ENCODE measurements at regions not wholly inside any gene's neighbourhood (a gene's known extent, or its start where the extent isn't known, plus 50 kb on each side); places are given as distances from the start of the nearest gene placed in this dataset.

- no peak for DNase-seq (ENCODE audit: low read depth in 3 of 3)
These were observed 270.6 kb downstream of the PBX3 start for GRCh38 chr9:126017758-126018157.

- DNase-seq (ENCODE audit: low read depth in 3 of 3), result no peak
These were observed 273.7 kb downstream of the PBX3 start for GRCh38 chr9:126020836-126021235.

- DNase-seq (ENCODE audit: low read depth in 3 of 3), result no peak
These were observed 276.8 kb downstream of the PBX3 start for GRCh38 chr9:126023962-126024361.

GRCh38 chr9:126024581-126025230, 277.5 kb downstream of the PBX3 start:
- no peak for DNase-seq (ENCODE audit: low read depth in 3 of 3)

GRCh38 chr9:126025991-126026390, 278.8 kb downstream of the PBX3 start:
- DNase-seq (ENCODE audit: low read depth in 3 of 3), result no peak

- no peak for DNase-seq (ENCODE audit: low read depth in 3 of 3)
These were observed 280.4 kb downstream of the PBX3 start for GRCh38 chr9:126027566-126027965.

GRCh38 chr9:126028746-126029145, 281.6 kb downstream of the PBX3 start:
- no peak for DNase-seq (ENCODE audit: low read depth in 3 of 3)

- no peak for DNase-seq (ENCODE audit: low read depth in 3 of 3)
These were observed 283.5 kb downstream of the PBX3 start for GRCh38 chr9:126030716-126031115.

GRCh38 chr9:126031116-126031515, 283.9 kb downstream of the PBX3 start:
- no peak for DNase-seq (ENCODE audit: low read depth in 3 of 3)

GRCh38 chr9:126032135-126032534, 285.0 kb downstream of the PBX3 start:
- DNase-seq (ENCODE audit: low read depth in 3 of 3), result no peak

- DNase-seq (ENCODE audit: low read depth in 3 of 3), result no peak
These were observed 286.1 kb downstream of the PBX3 start for GRCh38 chr9:126033318-126033717.

- no peak for DNase-seq (ENCODE audit: low read depth in 3 of 3)
These were observed 286.8 kb downstream of the PBX3 start for GRCh38 chr9:126033956-126034355.

- no peak for DNase-seq (ENCODE audit: low read depth in 3 of 3)
These were observed 289.7 kb downstream of the PBX3 start for GRCh38 chr9:126036881-126037291.

GRCh38 chr9:126038790-126039189, 287.8 kb upstream of the MVB12B start:
- no peak for DNase-seq (ENCODE audit: low read depth in 3 of 3)

GRCh38 chr9:126043681-126044080, 282.9 kb upstream of the MVB12B start:
- DNase-seq (ENCODE audit: low read depth in 3 of 3), result no peak

GRCh38 chr9:126049088-126049487, 277.5 kb upstream of the MVB12B start:
- no peak for DNase-seq (ENCODE audit: low read depth in 3 of 3)

GRCh38 chr9:126049896-126050604, 276.6 kb upstream of the MVB12B start:
- DNase-seq (ENCODE audit: low read depth in 3 of 3), result no peak

- DNase-seq (ENCODE audit: low read depth in 3 of 3), result no peak
These were observed 276.0 kb upstream of the MVB12B start for GRCh38 chr9:126050605-126050990.

- no peak for DNase-seq (ENCODE audit: low read depth in 3 of 3)
These were observed 275.0 kb upstream of the MVB12B start for GRCh38 chr9:126051446-126052130.

- DNase-seq (ENCODE audit: low read depth in 3 of 3), result no peak
These were observed 273.8 kb upstream of the MVB12B start for GRCh38 chr9:126052791-126053190.

- no peak for DNase-seq (ENCODE audit: low read depth in 3 of 3)
These were observed 272.7 kb upstream of the MVB12B start for GRCh38 chr9:126053913-126054312.

GRCh38 chr9:126055381-126055985, 271.1 kb upstream of the MVB12B start:
- no peak for DNase-seq (ENCODE audit: low read depth in 3 of 3)

Measured in stimulated activated CD4-positive, alpha-beta T cell treated with anti-CD3 and anti-CD28 coated beads, TNF-alpha, amount 100 ng/mL, for 48 hours (primary cell).